NCI-H2227 (cell line): ENCODE measurements at regions not wholly inside any gene's neighbourhood (a gene's known extent, or its start where the extent isn't known, plus 50 kb on each side); places are given as distances from the start of the nearest gene placed in this dataset.

Source experiments
- DNase-seq: peaks from one replicate; lab custom pipeline; 2025; ENCODE audit not compliant: unreplicated experiment; lab: John Stamatoyannopoulos, UW

DNA sequence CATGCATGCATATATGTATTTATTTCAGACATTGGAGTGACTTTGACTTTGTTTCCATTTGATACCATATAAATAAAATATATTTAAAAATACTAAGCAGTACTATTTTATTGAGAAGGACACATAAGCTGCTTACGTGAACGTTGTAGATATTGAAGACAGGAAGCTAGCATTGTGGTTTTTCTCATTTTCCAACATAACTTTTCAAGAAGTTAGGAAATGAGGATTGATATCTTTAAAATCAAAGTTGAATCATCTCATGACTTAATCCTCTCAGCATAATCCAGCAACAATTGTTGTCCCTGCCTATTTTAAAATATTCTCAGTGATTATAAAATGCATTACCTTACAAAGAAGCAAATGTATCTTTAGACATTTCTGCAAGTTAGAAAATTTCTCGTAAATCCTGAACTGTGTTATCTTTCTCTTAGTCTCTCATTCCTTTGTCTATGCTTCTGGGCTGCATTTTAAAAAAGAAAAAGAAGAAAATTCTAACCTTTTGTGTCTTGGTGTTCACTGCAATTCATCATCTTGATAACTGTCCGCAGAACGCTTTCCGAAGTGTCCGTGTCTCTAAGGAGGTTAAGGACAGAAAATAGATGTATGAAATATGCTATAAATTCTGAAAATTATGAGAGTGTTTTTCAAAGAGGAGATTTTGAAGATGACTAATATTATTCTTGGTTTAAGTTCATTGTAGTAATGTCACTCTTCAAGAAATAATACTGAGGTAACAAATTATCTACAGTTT is 1089.9 kb upstream of the CDH6 start:
- no peak for DNase-seq

DNA sequence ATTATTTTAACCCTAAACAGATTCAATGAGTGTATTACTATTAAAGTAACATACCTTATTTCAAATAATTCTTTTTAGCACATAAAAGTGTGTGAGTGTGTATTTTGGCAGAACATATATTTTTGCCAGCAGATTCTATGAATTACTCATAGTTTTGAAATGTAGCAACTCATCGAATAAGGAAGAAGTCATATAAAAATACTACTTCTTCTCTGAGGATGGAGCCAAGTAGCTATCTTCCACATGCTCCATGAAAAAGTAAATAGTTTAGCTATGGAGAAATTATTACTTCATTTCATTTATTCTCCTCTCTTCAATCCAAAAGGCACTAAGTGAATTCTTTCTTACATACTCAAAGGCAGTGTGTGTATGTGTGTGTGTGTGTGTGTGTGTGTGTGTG is 1090.4 kb upstream of the CDH6 start:
- no peak for DNase-seq

DNA sequence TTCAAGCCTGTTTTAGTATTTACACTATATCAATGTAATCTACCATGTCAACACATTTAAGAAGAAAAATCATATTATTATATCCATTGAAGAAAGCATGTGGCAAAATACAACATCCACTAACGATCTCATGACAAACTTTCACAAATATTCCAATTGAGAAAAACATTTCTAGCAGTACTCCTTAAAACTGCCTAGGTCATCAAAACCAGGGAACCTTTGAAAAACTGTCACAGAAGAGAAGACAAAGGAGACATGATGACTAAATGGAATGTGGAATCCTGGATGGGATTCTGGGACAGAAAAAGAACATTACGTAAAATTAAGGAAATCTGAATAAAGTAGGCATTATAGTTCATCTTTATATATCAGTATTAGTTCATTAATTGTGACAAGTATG is 1091.3 kb upstream of the CDH6 start:
- DNase-seq: no peak

DNA sequence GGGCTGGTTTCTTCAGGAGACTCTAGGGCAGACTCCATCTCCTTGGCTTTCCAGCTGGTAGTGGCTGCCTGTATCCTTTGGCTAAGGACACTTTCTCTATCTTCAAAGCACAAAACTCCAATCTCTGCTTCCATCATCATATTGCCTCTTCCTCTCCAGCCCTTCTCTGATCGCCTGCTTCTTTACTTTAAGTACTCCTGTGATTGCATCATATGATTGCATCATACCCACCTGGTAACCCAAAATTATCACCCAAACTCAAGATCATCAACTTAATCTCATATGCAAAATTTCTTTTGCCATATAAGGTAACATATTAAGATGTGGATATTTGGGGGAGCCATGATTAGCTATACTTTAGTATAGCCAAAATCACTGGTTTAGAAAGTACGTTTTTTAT is 1092.6 kb upstream of the CDH6 start:
- no peak for DNase-seq

DNA sequence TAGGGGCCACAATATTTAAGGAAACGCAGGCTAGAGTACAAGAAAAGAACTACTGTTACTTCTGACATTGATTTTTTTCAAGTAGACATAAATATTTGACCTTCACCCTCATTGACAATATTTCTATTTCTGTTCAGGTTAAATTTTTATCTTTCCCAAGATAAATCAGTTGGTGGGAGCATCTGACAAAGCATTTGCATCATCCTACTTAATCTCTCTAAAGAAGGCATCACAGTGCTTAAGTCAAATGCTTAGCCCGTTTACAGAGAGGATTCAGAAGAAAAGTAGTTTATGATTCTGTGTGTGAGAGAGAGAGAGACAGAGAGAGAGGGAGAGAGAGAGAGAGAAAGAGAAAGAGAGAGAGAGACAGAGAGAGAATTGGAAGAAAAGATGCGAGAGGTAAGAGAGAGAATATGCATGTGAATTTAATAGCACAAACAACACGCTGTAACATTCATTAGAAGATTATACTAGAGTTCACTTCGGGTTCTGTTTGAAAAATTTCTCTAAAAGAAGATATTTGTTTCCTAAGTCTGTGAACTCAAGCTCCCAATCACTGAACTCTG is 1093.3 kb upstream of the CDH6 start:
- no peak for DNase-seq

DNA sequence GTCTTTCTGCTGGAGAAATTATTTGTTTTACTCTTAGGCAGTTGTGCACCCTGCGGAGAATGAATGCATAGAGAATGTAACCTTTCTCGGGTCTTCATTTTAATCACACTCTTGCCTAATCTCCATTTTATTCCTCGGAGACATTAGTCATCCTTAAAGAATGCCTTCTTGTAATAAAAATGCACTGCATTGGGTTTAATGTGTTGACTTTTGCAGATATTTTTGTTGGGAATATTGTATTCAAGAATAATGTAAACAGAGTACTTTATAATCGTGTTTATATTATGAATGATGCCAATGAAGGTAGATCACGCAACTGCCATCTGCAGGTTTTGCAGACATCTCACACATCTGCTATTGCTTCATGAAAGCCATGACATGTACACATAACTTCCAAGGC is 1093.9 kb upstream of the CDH6 start:
- no peak for DNase-seq

DNA sequence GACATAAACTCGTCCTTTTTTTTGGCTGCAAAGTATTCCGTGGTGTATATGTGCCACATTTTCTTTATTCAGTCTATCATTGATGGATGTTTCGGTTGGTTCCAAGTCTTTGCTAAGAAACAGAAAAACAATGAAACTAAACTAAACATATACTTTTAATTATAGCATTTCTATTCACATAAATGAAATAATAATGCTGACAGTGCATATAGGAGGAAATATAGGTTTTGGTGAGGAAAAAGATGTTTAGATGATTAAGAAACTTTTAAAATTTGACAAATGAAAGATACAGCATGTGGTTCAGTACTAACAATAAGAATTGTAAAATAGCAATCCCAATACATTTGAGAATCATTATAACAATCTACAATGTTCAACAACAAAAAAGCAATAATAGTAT is 1094.5 kb upstream of the CDH6 start:
- no peak for DNase-seq

DNA sequence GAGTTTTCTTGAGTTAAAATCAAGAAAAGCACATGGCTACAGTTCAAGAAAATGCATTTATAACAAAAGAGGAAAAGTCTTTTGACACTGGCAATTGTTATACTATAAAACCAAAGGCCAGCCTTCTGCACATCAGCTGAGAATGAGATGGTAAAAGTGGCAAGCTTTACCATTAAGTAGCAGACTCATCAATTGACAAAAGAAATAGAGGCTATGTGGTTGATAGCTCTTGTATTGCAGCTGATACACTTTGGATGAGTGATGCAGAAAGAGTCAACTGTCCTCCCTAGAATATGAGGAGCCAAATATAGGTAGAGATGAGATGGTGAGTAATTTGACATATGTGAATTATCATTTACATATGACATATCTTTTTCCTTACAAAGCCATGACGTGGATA is 1100.9 kb upstream of the CDH6 start:
- no peak for DNase-seq

DNA sequence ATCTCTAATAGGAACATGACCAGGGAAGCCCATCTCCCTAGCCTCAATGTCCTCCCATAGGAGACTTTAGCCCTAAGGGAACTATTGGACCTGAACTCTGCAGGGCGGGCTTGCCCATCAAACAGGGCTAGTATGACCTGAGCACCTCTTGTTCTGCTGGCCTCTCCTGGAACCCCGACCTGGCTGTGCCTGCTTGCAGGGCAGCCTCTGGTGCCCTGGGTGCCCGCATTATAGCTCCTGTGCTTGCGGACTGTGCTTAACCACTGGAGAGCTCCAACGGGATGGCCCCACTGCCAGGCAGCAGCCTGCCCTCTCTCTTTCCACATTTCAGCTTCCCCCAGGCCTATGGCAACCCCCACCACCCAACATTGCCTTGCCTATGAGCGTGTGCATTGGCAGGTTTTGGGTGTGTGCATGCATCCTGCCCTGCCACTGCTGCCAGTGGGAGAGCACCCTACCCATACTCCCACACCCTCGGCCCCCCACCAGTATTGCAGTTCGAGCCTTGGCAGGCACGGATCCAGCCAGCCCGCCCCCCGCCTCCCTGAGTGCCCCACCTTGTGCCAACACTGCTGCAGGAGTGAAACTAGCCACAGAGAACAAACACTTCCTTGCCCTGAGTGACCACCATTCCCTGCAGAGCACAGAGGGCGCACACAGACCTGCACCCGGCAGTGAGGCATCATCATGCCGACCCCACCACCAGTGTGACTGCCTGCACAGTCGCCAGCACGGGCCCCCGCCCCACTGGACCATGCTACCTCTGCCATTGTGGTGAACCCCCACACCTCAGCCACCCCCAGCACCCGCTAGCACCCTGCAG is 1123.8 kb upstream of the CDH6 start:
- no peak for DNase-seq

DNA sequence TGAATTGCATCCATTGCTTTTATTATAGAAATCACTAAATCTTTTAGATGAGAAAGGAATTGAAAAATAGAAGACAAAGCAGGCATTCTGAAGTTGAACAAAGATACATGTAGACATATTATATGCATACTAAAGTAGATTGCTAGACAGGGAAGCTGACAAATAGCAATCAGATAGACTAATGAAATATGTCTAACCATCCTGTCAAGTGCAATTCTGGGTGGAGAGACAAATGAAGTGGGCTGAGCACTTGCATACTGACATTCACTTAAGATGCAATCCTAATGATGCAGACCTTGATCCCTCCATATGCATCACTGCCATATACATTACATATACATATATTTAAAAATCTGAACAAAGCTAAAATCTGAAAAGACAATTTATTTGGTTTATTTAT is 1130.0 kb upstream of the CDH6 start:
- no peak for DNase-seq

DNA sequence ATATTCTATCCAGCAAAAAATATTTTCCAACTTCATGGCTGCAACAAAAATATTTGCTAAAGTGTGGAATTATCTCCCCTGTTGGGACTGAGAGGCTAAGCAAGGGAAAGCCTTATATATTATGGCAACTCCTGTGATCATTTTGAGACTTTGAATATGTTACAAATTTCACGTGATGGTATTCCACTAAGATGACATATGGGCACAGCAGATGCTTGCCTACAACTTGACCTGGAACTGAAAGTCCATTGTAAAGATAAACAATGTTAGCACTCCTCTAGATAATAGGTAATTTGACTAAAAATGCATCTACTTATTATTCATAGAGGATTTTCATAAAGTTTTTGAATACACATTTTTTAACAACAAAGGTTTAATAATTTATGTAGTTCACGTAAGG is 1141.5 kb upstream of the CDH6 start:
- DNase-seq: no peak

DNA sequence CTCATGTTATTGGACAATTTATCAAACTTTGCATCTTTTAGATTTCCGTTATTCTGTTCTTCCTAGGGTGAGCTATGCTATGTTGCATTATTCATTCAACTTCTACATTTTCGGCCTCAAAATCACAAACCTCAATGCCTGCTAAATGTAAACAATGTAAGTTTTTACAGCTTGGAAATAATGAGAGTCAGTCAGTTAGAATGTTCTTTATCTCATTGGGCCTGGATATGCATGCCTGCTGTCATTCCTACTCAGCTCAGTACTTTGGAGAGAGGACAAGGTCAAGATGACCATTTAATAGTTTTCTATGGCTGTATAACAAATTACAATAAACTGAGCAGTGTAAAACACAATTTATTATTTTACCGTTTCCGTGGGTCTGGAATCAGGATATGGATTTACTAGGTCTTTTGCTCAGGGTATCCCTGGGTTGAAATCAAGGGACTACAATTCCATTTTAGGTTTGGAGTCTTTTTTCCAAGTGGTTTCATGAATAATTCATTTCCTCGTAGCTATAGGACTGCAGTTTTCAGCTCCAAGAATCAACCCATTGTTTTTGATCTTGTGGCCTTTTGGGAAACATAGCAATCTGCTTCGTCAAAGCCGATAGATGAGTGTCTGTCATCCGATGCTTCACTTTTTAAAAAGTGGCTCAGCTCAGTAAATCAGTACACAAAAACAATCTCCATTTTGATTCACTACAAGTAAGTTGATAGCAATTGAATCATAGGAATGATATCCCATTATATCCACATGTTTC is 1143.2 kb upstream of the CDH6 start:
- DNase-seq: no peak

DNA sequence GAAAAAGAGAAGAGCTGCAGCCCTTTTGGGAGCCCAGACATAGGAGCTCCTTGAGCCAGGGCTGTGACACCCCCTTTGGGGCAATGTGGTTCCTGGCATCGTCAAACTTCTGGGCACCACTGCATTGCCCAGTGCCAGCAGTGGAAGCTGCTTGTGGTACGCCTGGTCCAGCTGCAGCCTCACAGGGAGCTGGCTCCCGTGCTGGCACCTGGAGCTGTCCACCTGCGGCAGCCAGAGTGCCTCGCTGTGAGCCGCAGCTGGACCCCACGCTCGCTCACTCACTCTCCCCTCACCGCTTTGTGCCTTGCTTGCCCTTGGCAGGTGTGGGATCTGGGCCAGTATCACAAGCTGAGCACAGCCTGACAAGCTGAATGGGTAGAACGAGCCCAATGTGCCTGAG is 1150.8 kb upstream of the CDH6 start:
- DNase-seq: no peak

DNA sequence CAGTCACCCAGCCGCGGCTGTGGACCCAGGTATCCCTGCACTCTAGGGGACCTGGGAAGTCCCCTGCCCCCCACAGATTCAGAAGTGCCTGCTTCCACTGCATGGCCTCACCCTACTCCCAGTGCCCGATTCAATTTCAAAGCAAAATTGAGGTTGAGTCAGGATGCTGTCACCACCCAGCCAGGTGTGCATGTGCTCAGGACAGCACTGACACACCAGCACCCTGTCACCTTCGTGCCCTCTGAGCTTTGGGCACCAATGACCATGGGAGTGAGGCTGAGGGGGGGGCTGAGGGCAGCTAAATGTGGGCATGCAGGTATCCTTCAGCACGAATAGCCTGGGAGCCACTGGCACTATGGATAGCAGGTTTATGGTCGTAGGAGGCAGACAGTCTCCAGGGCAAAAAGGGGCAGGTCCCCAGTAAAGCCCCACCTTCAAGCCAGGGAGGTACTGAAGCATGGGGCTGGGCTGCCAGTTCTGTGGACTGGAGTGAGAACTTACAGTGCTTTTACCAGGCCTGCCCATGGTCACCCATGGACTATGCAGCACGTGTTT is 1151.6 kb upstream of the CDH6 start:
- no peak for DNase-seq

DNA sequence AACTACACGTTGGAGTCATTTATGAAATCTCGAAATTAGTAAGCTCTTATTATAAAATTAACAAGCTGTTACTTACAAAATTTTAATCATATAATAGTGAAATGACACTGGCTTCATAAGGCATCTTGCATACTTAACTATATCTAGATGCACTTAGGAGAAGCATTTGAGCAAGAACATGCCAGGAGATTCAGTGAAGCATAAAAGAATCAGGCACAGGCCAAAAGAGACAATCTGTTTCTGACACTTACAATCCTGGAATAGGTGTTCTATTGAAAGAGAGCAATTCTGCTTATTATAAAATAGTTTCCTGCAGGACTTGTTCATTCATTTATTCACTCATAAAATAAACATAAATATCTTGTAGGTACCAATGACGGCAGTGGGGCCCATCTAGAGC is 1152.2 kb upstream of the CDH6 start:
- no peak for DNase-seq

DNA sequence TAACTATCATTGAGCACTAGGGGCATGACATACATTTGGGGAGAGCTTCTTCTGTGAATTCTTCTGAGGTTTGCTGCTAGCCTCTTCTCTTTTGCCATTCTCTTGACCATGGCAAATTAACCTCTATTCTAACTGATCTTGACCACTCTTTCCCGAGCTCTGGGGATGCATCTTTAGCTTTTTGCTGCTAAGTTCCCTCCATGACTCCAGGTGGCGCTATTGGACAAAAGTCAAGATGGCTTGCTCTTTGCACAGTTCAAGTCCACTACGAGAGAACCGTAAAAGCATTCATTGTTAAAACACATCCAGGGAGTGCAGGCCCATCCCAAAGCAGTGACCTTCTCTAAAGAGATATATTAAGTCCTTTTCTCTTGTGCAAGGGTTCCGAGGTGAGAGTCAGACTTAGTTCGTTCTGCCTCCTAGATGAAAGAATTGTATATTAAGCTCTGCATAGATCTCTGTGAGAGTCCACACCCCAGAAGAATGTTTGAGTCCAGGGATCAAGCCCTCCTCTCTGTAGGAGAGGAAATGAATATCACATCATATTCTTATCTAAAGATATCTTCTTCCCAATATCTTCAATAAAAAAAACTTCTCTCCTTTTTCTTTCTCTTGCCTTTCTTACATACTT is 1152.9 kb upstream of the CDH6 start:
- no peak for DNase-seq

DNA sequence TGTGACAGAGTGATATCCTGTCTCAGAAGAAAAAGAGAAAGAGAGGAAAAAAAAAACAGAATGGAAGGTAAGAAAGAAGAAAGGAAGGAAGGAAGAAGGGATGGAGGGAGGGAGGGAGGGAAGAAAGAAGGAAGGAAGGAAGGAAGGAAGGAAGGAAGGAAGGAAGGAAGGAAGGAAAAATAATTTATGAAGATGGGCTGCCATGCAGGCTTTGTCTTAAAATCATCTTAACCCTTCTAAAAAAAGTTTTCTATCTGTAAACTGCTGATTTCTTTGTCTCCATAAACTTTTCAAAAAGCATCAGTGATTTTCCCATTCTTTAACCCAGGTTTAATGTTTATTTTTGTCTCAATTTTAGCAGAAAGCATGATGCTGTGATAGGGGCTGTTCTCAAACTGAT is 1154.1 kb upstream of the CDH6 start:
- no peak for DNase-seq

DNA sequence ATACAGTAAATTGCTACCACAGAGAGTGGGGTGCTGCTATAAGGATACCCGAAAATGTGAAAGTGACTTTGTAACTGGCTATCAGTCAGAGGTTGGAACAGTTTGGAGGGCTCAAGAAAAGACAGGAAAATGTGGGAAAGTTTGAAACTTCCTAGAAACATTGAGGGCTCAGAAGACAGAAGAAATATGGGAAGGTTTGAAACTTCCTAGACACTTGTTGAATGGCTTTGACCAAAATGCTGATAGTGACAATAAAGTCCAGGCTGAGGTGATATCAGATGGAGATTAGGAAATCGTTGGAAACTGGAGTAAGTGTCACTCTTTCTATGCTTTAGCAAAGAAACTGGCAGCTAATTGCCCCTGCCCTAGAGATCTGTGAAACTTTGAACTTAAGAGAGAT is 1158.6 kb upstream of the CDH6 start:
- DNase-seq: no peak

DNA sequence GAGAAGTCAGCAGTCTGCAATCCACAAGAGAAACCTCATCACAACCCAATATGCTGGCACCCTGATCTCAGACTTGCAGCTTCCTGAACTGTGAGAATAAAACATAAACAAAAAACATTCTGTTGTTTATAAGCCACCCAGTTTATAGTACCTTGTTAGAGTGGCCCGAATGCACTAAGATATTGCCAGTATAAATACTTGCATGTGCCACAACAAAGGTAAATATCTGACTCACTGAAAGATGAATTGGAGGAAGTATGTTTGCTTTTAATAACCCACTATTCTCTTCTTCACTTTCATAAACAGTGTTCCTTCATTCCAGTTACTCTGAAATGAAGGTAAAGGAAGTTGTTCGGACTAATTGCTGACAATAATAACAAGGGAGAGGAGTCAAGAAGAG is 1163.4 kb upstream of the CDH6 start:
- DNase-seq: no peak

DNA sequence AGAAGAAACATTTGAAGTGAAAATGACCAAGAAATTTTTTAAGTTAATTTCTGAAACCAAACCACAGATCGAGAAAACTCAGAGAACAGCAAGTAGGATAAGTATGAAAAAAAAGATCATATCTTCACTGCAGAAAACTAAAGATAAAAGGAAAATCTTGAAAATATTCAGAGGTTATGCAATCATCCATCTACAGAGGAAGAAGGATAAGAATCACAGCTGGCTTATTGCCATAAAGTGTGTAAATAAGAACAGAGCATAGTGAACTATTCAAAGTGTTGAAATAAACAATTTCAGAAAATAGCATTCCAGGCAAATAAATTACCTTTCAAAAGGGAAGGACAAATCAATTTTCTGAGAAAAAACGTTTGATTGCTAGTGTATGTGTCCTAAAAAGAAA is 1191.7 kb upstream of the CDH6 start:
- no peak for DNase-seq

DNA sequence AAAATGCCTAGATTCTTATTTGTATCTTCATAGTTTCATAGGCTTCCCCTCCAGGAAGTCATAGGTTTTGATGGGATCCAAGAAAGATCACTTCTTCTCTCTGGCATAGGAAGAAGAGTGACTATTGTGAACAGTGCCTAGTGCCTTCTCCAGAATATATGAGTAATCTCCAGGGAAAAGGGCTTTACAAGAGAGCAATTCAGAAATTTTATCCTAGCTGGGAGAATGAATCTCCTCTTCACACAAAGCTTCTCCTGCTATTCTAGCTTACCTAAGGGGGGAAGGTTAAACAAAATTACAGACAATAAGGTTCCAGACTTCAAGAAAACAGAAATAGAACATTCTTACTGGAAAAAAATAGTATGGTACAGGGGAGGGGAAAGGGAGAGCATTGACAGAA is 1193.3 kb upstream of the CDH6 start:
- no peak for DNase-seq
